ENCODE measurements at regions not wholly inside any gene's neighbourhood (a gene's known extent, or its start where the extent isn't known, plus 50 kb on each side); places are given as distances from the start of the nearest gene placed in this dataset.

GRCh38 chr7:18390535-18390907, 105.0 kb upstream of the HDAC9 start:
- no peak overlapping the region for H3K9ac ChIP-seq (ENCODE audit: low read length)
- H4K12ac ChIP-seq (ENCODE audit: low read depth, low read length): no peak overlapping the region
- no CpG with 5 or more reads among the region's 3 CpGs for WGBS (ENCODE audit: extremely low coverage, insufficient coverage, insufficient read length)
- H2AFZ ChIP-seq (ENCODE audit: insufficient read depth, low read length, poor library complexity): no peak overlapping the region
- H2AK5ac ChIP-seq (ENCODE audit: low read length): no peak overlapping the region
- H3K79me1 ChIP-seq (ENCODE audit: low read length): no peaks in the 10 kb centered on the region
- H3K79me2 ChIP-seq (ENCODE audit: control insufficient read depth, insufficient read depth, low read length, poor library complexity): no peaks in the 10 kb centered on the region
- no peak overlapping the region for H2BK5ac ChIP-seq (ENCODE audit: low read depth, low read length, poor library complexity)
- H3K23ac ChIP-seq (ENCODE audit: low read length): no peak overlapping the region
- no peak overlapping the region for H3K14ac ChIP-seq (ENCODE audit: low read length)
- H3K27me3 ChIP-seq (ENCODE audit: insufficient read depth, low read length): no peaks in the 10 kb centered on the region
- no peak overlapping the region for H3K18ac ChIP-seq (ENCODE audit: low read length)
- no peak overlapping the region for H3K4ac ChIP-seq (ENCODE audit: low read depth, low read length)
- H3K4me3 ChIP-seq (ENCODE audit: low read depth, low read length): no peak overlapping the region
- H4K8ac ChIP-seq (ENCODE audit: low read depth, low read length): no peak overlapping the region
- H3K4me1 ChIP-seq (ENCODE audit: control insufficient read depth in 1 of 2, insufficient read depth in 2 of 2, low read length in 2 of 2): no peaks in the 10 kb centered on the region
- H3K36me3 ChIP-seq (ENCODE audit: control insufficient read depth in 1 of 2, insufficient read depth in 2 of 2, low read length in 2 of 2): no peaks in the 10 kb centered on the region
- H3K27ac ChIP-seq (ENCODE audit: low read depth, low read length): no peak overlapping the region
- no peak overlapping the region for H2BK12ac ChIP-seq (ENCODE audit: low read length)
- no peak overlapping the region for H4K91ac ChIP-seq (ENCODE audit: low read depth, low read length)
- DNase-seq: no peak
- H3K9me3 ChIP-seq (ENCODE audit: insufficient read depth, low read depth, low read length): no peaks in the 10 kb centered on the region
- no peak overlapping the region for H2BK120ac ChIP-seq (ENCODE audit: insufficient read depth, low read length, poor library complexity)
- no peak overlapping the region for H3K4me2 ChIP-seq (ENCODE audit: low read length)

DNA sequence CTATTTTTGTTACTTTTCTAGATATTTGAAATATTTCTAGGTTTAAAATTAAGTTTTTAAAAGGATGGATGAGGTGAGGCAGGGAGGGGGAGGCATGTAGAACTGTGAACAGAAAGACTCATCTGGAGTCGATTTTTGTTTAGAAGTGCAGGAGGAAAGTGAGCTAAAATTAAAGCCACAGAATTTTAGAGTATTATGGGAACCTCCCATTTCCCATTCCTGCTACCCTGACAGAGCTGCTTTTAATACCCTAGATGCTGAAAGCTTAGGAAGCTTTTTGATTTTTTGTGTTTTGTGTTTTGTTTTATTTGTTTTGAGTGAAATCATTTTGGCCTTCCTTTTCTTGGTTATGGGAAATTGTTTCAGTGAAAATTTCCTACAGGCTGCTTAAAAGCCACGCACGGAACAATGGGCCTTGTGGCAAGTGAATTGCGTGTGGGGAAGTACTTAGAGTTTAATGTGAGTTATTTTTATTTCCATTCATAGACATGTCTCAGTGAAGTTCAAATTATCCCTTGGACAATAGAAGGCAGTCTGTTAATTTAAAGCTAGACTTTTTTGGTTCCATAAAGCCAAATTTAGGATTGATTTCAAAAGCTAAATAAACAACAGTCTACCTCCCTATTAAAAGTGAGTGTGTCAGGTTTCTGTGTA, 102.0 kb upstream of the HDAC9 start:
- H3K27ac ChIP-seq (ENCODE audit: low read depth, low read length): no peak overlapping the region
- no peak overlapping the region for H2BK12ac ChIP-seq (ENCODE audit: low read length)
- no peak overlapping the region for H3K4me3 ChIP-seq (ENCODE audit: low read depth, low read length)
- no peak overlapping the region for H2BK120ac ChIP-seq (ENCODE audit: insufficient read depth, low read length, poor library complexity)
- no peak overlapping the region for H2BK5ac ChIP-seq (ENCODE audit: low read depth, low read length, poor library complexity)
- H3K9me3 ChIP-seq (ENCODE audit: insufficient read depth, low read depth, low read length): no peaks in the 10 kb centered on the region
- no peaks in the 10 kb centered on the region for H3K79me1 ChIP-seq (ENCODE audit: low read length)
- no peak overlapping the region for H3K14ac ChIP-seq (ENCODE audit: low read length)
- H3K18ac ChIP-seq (ENCODE audit: low read length): no peak overlapping the region
- DNase-seq: no peak
- H3K9ac ChIP-seq (ENCODE audit: low read length): no peak overlapping the region
- no peak overlapping the region for H4K8ac ChIP-seq (ENCODE audit: low read depth, low read length)
- no peak overlapping the region for H3K4ac ChIP-seq (ENCODE audit: low read depth, low read length)
- H3K79me2 ChIP-seq (ENCODE audit: control insufficient read depth, insufficient read depth, low read length, poor library complexity): no peaks in the 10 kb centered on the region
- WGBS (ENCODE audit: extremely low coverage, insufficient coverage, insufficient read length): no CpG with 5 or more reads among the region's 4 CpGs
- H3K36me3 ChIP-seq (ENCODE audit: control insufficient read depth in 1 of 2, insufficient read depth in 2 of 2, low read length in 2 of 2): no peaks in the 10 kb centered on the region
- no peak overlapping the region for H4K91ac ChIP-seq (ENCODE audit: low read depth, low read length)
- no peak overlapping the region for H2AFZ ChIP-seq (ENCODE audit: insufficient read depth, low read length, poor library complexity)
- no peak overlapping the region for H2AK5ac ChIP-seq (ENCODE audit: low read length)
- H3K4me2 ChIP-seq (ENCODE audit: low read length): no peak overlapping the region
- H3K4me1 ChIP-seq (ENCODE audit: control insufficient read depth in 1 of 2, insufficient read depth in 2 of 2, low read length in 2 of 2): no peaks in the 10 kb centered on the region
- H3K27me3 ChIP-seq (ENCODE audit: insufficient read depth, low read length): no peaks in the 10 kb centered on the region
- no peak overlapping the region for H4K12ac ChIP-seq (ENCODE audit: low read depth, low read length)
- no peak overlapping the region for H3K23ac ChIP-seq (ENCODE audit: low read length)

- DNase-seq: no peak
- Histone ChIP-seq H2BK12ac (ENCODE audit: low read length) (no peak overlapping the region), H3K4ac (ENCODE audit: low read depth, low read length) (no peak overlapping the region), H3K14ac (ENCODE audit: low read length) (no peak overlapping the region), H3K79me2 (ENCODE audit: control insufficient read depth, insufficient read depth, low read length, poor library complexity) (no peaks in the 10 kb centered on the region), H3K9ac (ENCODE audit: low read length) (no peak overlapping the region), H3K23ac (ENCODE audit: low read length) (no peak overlapping the region), H2BK120ac (ENCODE audit: insufficient read depth, low read length, poor library complexity) (no peak overlapping the region), H3K4me3 (ENCODE audit: low read depth, low read length) (no peak overlapping the region), H2AFZ (ENCODE audit: insufficient read depth, low read length, poor library complexity) (no peak overlapping the region), H2BK5ac (ENCODE audit: low read depth, low read length, poor library complexity) (no peak overlapping the region), H3K27ac (ENCODE audit: low read depth, low read length) (no peak overlapping the region), H3K27me3 (ENCODE audit: insufficient read depth, low read length) (no peaks in the 10 kb centered on the region), H4K91ac (ENCODE audit: low read depth, low read length) (no peak overlapping the region), H2AK5ac (ENCODE audit: low read length) (no peak overlapping the region), H3K9me3 (ENCODE audit: insufficient read depth, low read depth, low read length) (no peaks in the 10 kb centered on the region), H3K4me2 (ENCODE audit: low read length) (no peak overlapping the region), H3K18ac (ENCODE audit: low read length) (no peak overlapping the region), H4K12ac (ENCODE audit: low read depth, low read length) (no peak overlapping the region), H3K79me1 (ENCODE audit: low read length) (no peaks in the 10 kb centered on the region), H4K8ac (ENCODE audit: low read depth, low read length) (no peak overlapping the region), H3K4me1 (ENCODE audit: control insufficient read depth in 1 of 2, insufficient read depth in 2 of 2, low read length in 2 of 2) (no peaks in the 10 kb centered on the region), H3K36me3 (ENCODE audit: control insufficient read depth in 1 of 2, insufficient read depth in 2 of 2, low read length in 2 of 2) (no peaks in the 10 kb centered on the region)
- WGBS (ENCODE audit: extremely low coverage, insufficient coverage, insufficient read length): no CpG with 5 or more reads among the region's 1 CpG
Measured at GRCh38 chr7:18395868-18396267, 99.7 kb upstream of the HDAC9 start.

GRCh38 chr7:18396953-18397352, 98.6 kb upstream of the HDAC9 start:
- H4K8ac ChIP-seq (ENCODE audit: low read depth, low read length): no peak overlapping the region
- H3K79me2 ChIP-seq (ENCODE audit: control insufficient read depth, insufficient read depth, low read length, poor library complexity): no peaks in the 10 kb centered on the region
- H2AFZ ChIP-seq (ENCODE audit: insufficient read depth, low read length, poor library complexity): no peak overlapping the region
- no peak overlapping the region for H3K4me2 ChIP-seq (ENCODE audit: low read length)
- H2AK5ac ChIP-seq (ENCODE audit: low read length): no peak overlapping the region
- H4K91ac ChIP-seq (ENCODE audit: low read depth, low read length): no peak overlapping the region
- H3K9me3 ChIP-seq (ENCODE audit: insufficient read depth, low read depth, low read length): no peaks in the 10 kb centered on the region
- no peak overlapping the region for H3K27ac ChIP-seq (ENCODE audit: low read depth, low read length)
- no peaks in the 10 kb centered on the region for H3K27me3 ChIP-seq (ENCODE audit: insufficient read depth, low read length)
- no peaks in the 10 kb centered on the region for H3K36me3 ChIP-seq (ENCODE audit: control insufficient read depth in 1 of 2, insufficient read depth in 2 of 2, low read length in 2 of 2)
- no peaks in the 10 kb centered on the region for H3K4me1 ChIP-seq (ENCODE audit: control insufficient read depth in 1 of 2, insufficient read depth in 2 of 2, low read length in 2 of 2)
- no peak overlapping the region for H3K23ac ChIP-seq (ENCODE audit: low read length)
- no peak overlapping the region for H3K4ac ChIP-seq (ENCODE audit: low read depth, low read length)
- no peak for DNase-seq
- no peak overlapping the region for H2BK120ac ChIP-seq (ENCODE audit: insufficient read depth, low read length, poor library complexity)
- H3K79me1 ChIP-seq (ENCODE audit: low read length): no peaks in the 10 kb centered on the region
- no peak overlapping the region for H3K9ac ChIP-seq (ENCODE audit: low read length)
- no peak overlapping the region for H3K18ac ChIP-seq (ENCODE audit: low read length)
- H2BK5ac ChIP-seq (ENCODE audit: low read depth, low read length, poor library complexity): no peak overlapping the region
- no CpG with 5 or more reads among the region's 5 CpGs for WGBS (ENCODE audit: extremely low coverage, insufficient coverage, insufficient read length)
- no peak overlapping the region for H3K14ac ChIP-seq (ENCODE audit: low read length)
- H3K4me3 ChIP-seq (ENCODE audit: low read depth, low read length): no peak overlapping the region
- H2BK12ac ChIP-seq (ENCODE audit: low read length): no peak overlapping the region
- H4K12ac ChIP-seq (ENCODE audit: low read depth, low read length): no peak overlapping the region

Data from trophoblast cell (in vitro differentiated cells and primary cell).